WTC11 (cell line): ENCODE measurements at regions not wholly inside any gene's neighbourhood (a gene's known extent, or its start where the extent isn't known, plus 50 kb on each side); places are given as distances from the start of the nearest gene placed in this dataset.

Source experiments
- ATAC-seq: fragments of 200-7000 bp; cut with Tn5 transposase; 2 replicates; pipeline ENCODE4 v1.10.0; 2021; ENCODE audit warnings: mild to moderate bottlenecking, moderate library complexity
- CTCF ChIA-PET: fragments of 300-600 bp; sonication (Branson Sonifier 250); formaldehyde crosslinking; loops from one replicate; lab custom pipeline; 2021; ENCODE audit warnings: antibody characterized with exemption; lab: Charles Lee
- POLR2A ChIA-PET: fragments of 350-600 bp; sonication (Branson Sonifier 250); formaldehyde crosslinking; loops from one replicate; lab custom pipeline; 2021; ENCODE audit warnings: antibody characterized with exemption; lab: Charles Lee
- DNase-seq: peaks from one replicate; pipeline ENCODE4 v3.0.0; 2021; ENCODE audit warnings: low spot score
- H3K27ac Mint-ChIP-seq: 2 replicates; pipeline ENCODE4 v1.8.0; 2021; ENCODE audit warnings: mixed read lengths
- H3K27me3 Mint-ChIP-seq: 2 replicates; pipeline ENCODE4 v1.8.0; 2021; ENCODE audit warnings: low read depth, mild to moderate bottlenecking, moderate library complexity, mixed read lengths
- H3K36me3 Mint-ChIP-seq: 2 replicates; pipeline ENCODE4 v1.8.0; 2021; ENCODE audit warnings: mixed read lengths
- H3K4me1 Mint-ChIP-seq: 2 replicates; pipeline ENCODE4 v1.8.0; 2022; ENCODE audit warnings: mixed read lengths
- H3K4me3 Mint-ChIP-seq: 2 replicates; pipeline ENCODE4 v1.8.0; 2021; ENCODE audit warnings: mild to moderate bottlenecking, moderate library complexity, mixed read lengths
- H3K9me3 Mint-ChIP-seq: 2 replicates; pipeline ENCODE4 v1.8.0; 2021; ENCODE audit warnings: mixed read lengths
- ATF2 ChIP-seq: sonication (generic); formaldehyde crosslinking; IDR thresholded peaks from 2 replicates; pipeline ENCODE4 v1.8.1; 2022; ENCODE audit warnings: low read depth, missing genetic modification reagents, borderline replicate concordance
- CTCF ChIP-seq: fragments of 200-600 bp; IDR thresholded peaks from 2 replicates; pipeline ENCODE4 v1.8.0; 2022; ENCODE audit warnings: antibody characterized with exemption
- HMGA2 ChIP-seq: fragments of 250-450 bp; sonication (Bioruptor Pico); IDR thresholded peaks from 2 replicates; pipeline ENCODE4 v1.4.0; 2021; ENCODE audit warnings: mild to moderate bottlenecking, moderate library complexity
- IRF1 ChIP-seq: sonication (generic); formaldehyde crosslinking; IDR thresholded peaks from 2 replicates; pipeline ENCODE4 v1.8.0; 2023; ENCODE audit warnings: missing genetic modification reagents
- MYBL2 ChIP-seq: sonication (generic); formaldehyde crosslinking; IDR thresholded peaks from 2 replicates; pipeline ENCODE4 v1.8.1; 2023; ENCODE audit warnings: mild to moderate bottlenecking, moderate library complexity, missing genetic modification reagents
- NFE2L1 ChIP-seq: sonication (generic); formaldehyde crosslinking; IDR thresholded peaks from 2 replicates; pipeline ENCODE4 v1.8.1; 2023; ENCODE audit warnings: missing genetic modification reagents
- NR2C2 ChIP-seq: sonication (generic); formaldehyde crosslinking; IDR thresholded peaks from 2 replicates; pipeline ENCODE4 v1.8.0; 2022; ENCODE audit warnings: mild to moderate bottlenecking, missing genetic modification reagents
- PRDM15 ChIP-seq: sonication (generic); formaldehyde crosslinking; IDR thresholded peaks from 2 replicates; pipeline ENCODE4 v1.8.0; 2022; ENCODE audit warnings: missing genetic modification reagents
- RELA ChIP-seq: sonication (generic); formaldehyde crosslinking; IDR thresholded peaks from 2 replicates; pipeline ENCODE4 v1.8.1; 2022; ENCODE audit warnings: missing genetic modification reagents, mild to moderate bottlenecking, borderline replicate concordance
- USF1 ChIP-seq: sonication (generic); formaldehyde crosslinking; IDR thresholded peaks from 2 replicates; pipeline ENCODE4 v1.8.0; 2022; ENCODE audit warnings: mild to moderate bottlenecking, missing genetic modification reagents
- ZNF219 ChIP-seq: sonication (generic); formaldehyde crosslinking; IDR thresholded peaks from 2 replicates; pipeline ENCODE4 v1.8.0; 2023; ENCODE audit warnings: missing genetic modification reagents, mild to moderate bottlenecking, borderline replicate concordance

GRCh38 chr1:188670837-188671236, 1806.8 kb downstream of the BRINP3 start:
- POLR2A ChIA-PET = no interaction called here
- Mint-ChIP-seq H3K36me3 (peaks cover 17% of the 10 kb centered on the region), H3K27ac (no peak overlapping the region), H3K9me3 (peaks cover 34% of the 10 kb centered on the region), H3K4me1 (peaks cover 36% of the 10 kb centered on the region), H3K4me3 (no peak overlapping the region), H3K27me3 (no peaks in the 10 kb centered on the region)
- DNase-seq (no peak), ATAC-seq (no peak)
- TF ChIP-seq HMGA2 (CRISPR knock-in tag) (no peak), NFE2L1 (CRISPR knock-in tag) (no peak), IRF1 (CRISPR knock-in tag) (no peak)
- CTCF ChIA-PET = no interaction called here

GRCh38 chr1:188672153-188672552, 1805.5 kb downstream of the BRINP3 start:
- POLR2A ChIA-PET = no interaction called here
- H3K4me1 Mint-ChIP-seq = peaks cover 29% of the 10 kb centered on the region

More at GRCh38 chr1:188672153-188672552, 1805.5 kb downstream of the BRINP3 start:
- Mint-ChIP-seq H3K4me3 (no peak overlapping the region), H3K36me3 (peaks cover 17% of the 10 kb centered on the region), H3K27ac (no peak overlapping the region), H3K27me3 (no peaks in the 10 kb centered on the region), H3K9me3 (peaks cover 34% of the 10 kb centered on the region)
- DNase-seq = no peak
- CTCF ChIA-PET = interaction anchor here (0.6 kb wide), 1 partner anchor 99 kb away, joined by 3 read pairs; no protein-coding TSS in a partner anchor
- TF ChIP-seq MYBL2 (CRISPR knock-in tag) = no peak
- no peak for TF ChIP-seq RELA (CRISPR knock-in tag)
- TF ChIP-seq NR2C2 (CRISPR knock-in tag) = no peak
- TF ChIP-seq ATF2 (CRISPR knock-in tag) = no peak
- TF ChIP-seq ZNF219 = no peak
- no peak for TF ChIP-seq PRDM15 (CRISPR knock-in tag)
- no peak for TF ChIP-seq USF1 (CRISPR knock-in tag)
- no peak for TF ChIP-seq CTCF
- no peak for ATAC-seq
